ENCODE measurements at regions not wholly inside any gene's neighbourhood (a gene's known extent, or its start where the extent isn't known, plus 50 kb on each side); places are given as distances from the start of the nearest gene placed in this dataset.

DNA sequence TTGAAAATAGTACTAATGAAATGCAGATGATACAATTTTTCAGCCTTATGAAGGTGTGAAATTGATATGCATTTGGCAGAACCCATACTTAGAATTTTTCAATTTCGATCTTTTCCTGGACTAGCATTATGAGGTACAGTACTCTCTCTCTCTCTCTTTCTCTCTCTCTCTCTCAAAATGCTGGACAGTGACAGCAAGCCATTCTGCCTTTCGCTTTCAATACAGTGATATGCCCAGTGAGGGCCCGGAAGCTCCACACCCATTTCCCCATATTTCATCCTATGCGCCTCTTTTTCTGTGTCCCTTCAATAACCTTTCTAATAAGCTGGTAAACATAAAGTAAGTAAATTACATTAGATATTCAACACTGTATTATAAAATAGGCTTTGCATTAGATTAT is 595.0 kb upstream of the UBE2E2 start (continued):
- TF ChIP-seq, protein P1, sequence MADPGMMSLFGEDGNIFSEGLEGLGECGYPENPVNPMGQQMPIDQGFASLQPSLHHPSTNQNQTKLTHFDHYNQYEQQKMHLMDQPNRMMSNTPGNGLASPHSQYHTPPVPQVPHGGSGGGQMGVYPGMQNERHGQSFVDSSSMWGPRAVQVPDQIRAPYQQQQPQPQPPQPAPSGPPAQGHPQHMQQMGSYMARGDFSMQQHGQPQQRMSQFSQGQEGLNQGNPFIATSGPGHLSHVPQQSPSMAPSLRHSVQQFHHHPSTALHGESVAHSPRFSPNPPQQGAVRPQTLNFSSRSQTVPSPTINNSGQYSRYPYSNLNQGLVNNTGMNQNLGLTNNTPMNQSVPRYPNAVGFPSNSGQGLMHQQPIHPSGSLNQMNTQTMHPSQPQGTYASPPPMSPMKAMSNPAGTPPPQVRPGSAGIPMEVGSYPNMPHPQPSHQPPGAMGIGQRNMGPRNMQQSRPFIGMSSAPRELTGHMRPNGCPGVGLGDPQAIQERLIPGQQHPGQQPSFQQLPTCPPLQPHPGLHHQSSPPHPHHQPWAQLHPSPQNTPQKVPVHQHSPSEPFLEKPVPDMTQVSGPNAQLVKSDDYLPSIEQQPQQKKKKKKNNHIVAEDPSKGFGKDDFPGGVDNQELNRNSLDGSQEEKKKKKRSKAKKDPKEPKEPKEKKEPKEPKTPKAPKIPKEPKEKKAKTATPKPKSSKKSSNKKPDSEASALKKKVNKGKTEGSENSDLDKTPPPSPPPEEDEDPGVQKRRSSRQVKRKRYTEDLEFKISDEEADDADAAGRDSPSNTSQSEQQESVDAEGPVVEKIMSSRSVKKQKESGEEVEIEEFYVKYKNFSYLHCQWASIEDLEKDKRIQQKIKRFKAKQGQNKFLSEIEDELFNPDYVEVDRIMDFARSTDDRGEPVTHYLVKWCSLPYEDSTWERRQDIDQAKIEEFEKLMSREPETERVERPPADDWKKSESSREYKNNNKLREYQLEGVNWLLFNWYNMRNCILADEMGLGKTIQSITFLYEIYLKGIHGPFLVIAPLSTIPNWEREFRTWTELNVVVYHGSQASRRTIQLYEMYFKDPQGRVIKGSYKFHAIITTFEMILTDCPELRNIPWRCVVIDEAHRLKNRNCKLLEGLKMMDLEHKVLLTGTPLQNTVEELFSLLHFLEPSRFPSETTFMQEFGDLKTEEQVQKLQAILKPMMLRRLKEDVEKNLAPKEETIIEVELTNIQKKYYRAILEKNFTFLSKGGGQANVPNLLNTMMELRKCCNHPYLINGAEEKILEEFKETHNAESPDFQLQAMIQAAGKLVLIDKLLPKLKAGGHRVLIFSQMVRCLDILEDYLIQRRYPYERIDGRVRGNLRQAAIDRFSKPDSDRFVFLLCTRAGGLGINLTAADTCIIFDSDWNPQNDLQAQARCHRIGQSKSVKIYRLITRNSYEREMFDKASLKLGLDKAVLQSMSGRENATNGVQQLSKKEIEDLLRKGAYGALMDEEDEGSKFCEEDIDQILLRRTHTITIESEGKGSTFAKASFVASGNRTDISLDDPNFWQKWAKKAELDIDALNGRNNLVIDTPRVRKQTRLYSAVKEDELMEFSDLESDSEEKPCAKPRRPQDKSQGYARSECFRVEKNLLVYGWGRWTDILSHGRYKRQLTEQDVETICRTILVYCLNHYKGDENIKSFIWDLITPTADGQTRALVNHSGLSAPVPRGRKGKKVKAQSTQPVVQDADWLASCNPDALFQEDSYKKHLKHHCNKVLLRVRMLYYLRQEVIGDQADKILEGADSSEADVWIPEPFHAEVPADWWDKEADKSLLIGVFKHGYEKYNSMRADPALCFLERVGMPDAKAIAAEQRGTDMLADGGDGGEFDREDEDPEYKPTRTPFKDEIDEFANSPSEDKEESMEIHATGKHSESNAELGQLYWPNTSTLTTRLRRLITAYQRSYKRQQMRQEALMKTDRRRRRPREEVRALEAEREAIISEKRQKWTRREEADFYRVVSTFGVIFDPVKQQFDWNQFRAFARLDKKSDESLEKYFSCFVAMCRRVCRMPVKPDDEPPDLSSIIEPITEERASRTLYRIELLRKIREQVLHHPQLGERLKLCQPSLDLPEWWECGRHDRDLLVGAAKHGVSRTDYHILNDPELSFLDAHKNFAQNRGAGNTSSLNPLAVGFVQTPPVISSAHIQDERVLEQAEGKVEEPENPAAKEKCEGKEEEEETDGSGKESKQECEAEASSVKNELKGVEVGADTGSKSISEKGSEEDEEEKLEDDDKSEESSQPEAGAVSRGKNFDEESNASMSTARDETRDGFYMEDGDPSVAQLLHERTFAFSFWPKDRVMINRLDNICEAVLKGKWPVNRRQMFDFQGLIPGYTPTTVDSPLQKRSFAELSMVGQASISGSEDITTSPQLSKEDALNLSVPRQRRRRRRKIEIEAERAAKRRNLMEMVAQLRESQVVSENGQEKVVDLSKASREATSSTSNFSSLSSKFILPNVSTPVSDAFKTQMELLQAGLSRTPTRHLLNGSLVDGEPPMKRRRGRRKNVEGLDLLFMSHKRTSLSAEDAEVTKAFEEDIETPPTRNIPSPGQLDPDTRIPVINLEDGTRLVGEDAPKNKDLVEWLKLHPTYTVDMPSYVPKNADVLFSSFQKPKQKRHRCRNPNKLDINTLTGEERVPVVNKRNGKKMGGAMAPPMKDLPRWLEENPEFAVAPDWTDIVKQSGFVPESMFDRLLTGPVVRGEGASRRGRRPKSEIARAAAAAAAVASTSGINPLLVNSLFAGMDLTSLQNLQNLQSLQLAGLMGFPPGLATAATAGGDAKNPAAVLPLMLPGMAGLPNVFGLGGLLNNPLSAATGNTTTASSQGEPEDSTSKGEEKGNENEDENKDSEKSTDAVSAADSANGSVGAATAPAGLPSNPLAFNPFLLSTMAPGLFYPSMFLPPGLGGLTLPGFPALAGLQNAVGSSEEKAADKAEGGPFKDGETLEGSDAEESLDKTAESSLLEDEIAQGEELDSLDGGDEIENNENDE (IDR thresholded peaks at IDR 0.05; ENCODE audit: insufficient replicate concordance, low read length) = no peak
- TF ChIP-seq TEAD4 (IDR thresholded peaks at IDR 0.05; ENCODE audit: low read depth, low read length) (no peak), SIX5 (IDR thresholded peaks at IDR 0.05; ENCODE audit: low read depth, low read length) (no peak), CHD1 (IDR thresholded peaks at IDR 0.05; ENCODE audit: low read depth, low read length) (no peak), BCL11A (IDR thresholded peaks at IDR 0.05; ENCODE audit: low read depth in 2 of 2, low read length in 2 of 2) (no peak), SUZ12 (IDR thresholded peaks at IDR 0.05; ENCODE audit: low read length) (no peak), SIN3A (conservative IDR thresholded peaks at IDR 0.05 in 1 of 2, IDR thresholded peaks at IDR 0.05 in 1 of 2; ENCODE audit: low read depth in 1 of 2, low read length in 2 of 2) (no peak)
- TF ChIP-seq, protein P2, sequence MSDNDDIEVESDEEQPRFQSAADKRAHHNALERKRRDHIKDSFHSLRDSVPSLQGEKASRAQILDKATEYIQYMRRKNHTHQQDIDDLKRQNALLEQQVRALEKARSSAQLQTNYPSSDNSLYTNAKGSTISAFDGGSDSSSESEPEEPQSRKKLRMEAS (IDR thresholded peaks at IDR 0.05) = no peak

All from H1 (cell line).